Heart left ventricle (tissue), 16 donors: ENCODE measurements at regions not wholly inside any gene's neighbourhood (a gene's known extent, or its start where the extent isn't known, plus 50 kb on each side); places are given as distances from the start of the nearest gene placed in this dataset.

ENCODE experiments used
- ATAC-seq, 4 donors: fragments of 200-7000 bp; cut with Tn5 transposase; one replicate each; pipeline ENCODE4 v1.9.1; 2020 to 2022; ENCODE audit warnings: moderate library complexity in 4 of 4, mild to moderate bottlenecking in 3 of 4, moderate number of reproducible peaks in 1 of 4
- DNase-seq, 5 donors: peaks; one replicate each; pipeline ENCODE4 v3.0.0-alpha.2; 2020
- H3K27ac ChIP-seq, 12 donors: fragments of 200-600 bp; sonication (generic) in 4 of 12; one replicate each; pipeline versions ENCODE4 v1.5.0 to v1.8.0; 2016 to 2022; ENCODE audit warnings: mild to moderate bottlenecking in 2 of 12
- H3K27me3 ChIP-seq, 9 donors: fragments of 200-600 bp; sonication (generic) in 2 of 9; one replicate each; pipeline versions ENCODE4 v1.5.1 to v1.8.0; 2016 to 2022; ENCODE audit warnings: mild to moderate bottlenecking in 3 of 9
- H3K36me3 ChIP-seq, 9 donors: fragments of 200-600 bp; sonication (generic) in 2 of 9; one replicate each; pipeline versions ENCODE4 v1.5.0 to v1.8.0; 2018 to 2022; ENCODE audit warnings: mild to moderate bottlenecking in 2 of 9
- H3K4me1 ChIP-seq, 12 donors: fragments of 200-600 bp; sonication (generic) in 4 of 12; one replicate each; pipeline versions ENCODE4 v1.5.0 to v1.8.0; 2016 to 2022; ENCODE audit warnings: mild to moderate bottlenecking in 3 of 12
- H3K4me3 ChIP-seq, 12 donors: fragments of 200-600 bp; sonication (generic) in 4 of 12; one replicate each; pipeline versions ENCODE4 v1.5.0 to v1.8.0; 2017 to 2022; ENCODE audit warnings: mild to moderate bottlenecking in 9 of 12, moderate library complexity in 4 of 12
- H3K9me3 ChIP-seq, 12 donors: fragments of 200-600 bp; sonication (generic) in 4 of 12; one replicate each; pipeline versions ENCODE4 v1.5.0 to v1.8.0; 2016 to 2022; ENCODE audit warnings: mild to moderate bottlenecking in 1 of 12
- CTCF ChIP-seq, 12 donors: fragments of 200-600 bp; sonication (generic) in 4 of 12; IDR thresholded peaks; one replicate each; pipeline versions ENCODE4 v1.5.0 to v1.8.0; 2018 to 2022; ENCODE audit warnings: antibody characterized with exemption in 12 of 12, mild to moderate bottlenecking in 5 of 12
- POLR2A ChIP-seq, 2 donors: fragments of 450-650 bp; IDR thresholded peaks; one replicate each; pipeline ENCODE4 v1.6.1; 2017; ENCODE audit warnings: antibody characterized with exemption in 2 of 2, mild to moderate bottlenecking in 2 of 2, moderate library complexity in 2 of 2
- WGBS, 4 donors: extraction: QIAGEN DNeasy Blood & Tissue Kit in 2 of 4; methylation state at CpG; one replicate each; pipeline versions ENCODE4 v1.1.5 to v1.1.7; 2013 to 2018; 5-methylcytosine and 5-hydroxymethylcytosine counted together
- intact Hi-C, 10 donors: fragments of 100-400 bp; cut with DNase I; formaldehyde crosslinking; loops; one replicate each; pipeline versions ENCODE4 v1.11.1 to v1.14.2; 2022
- donor health status: ischemic (EF 13 %, LVEDD 7.1; RV severe dilation, severe dysfunction).
- donor health status: healthy with polysubstance abuse.
- donor health status: DM: no; HTN: yes; CAD: no.
- donor health status: DM: no; HTN: no; CAD: no.
- donor health status: ischemic (EF 25% LVEDD 6.9; RV normal size, moderate dysfunction).
- donor health status: ischemic (EF 25% LVEDD 5.7; RV mildly dilated, moderate dysfunction).
- donor health status: healthy.
- donor health status: DM: yes; HTN: yes; CAD: no.
- donor health status: ischemic (EF 35%, LVEDD 5.7; RV mildly dilated, moderate dysfunction).
- donor health status: nonischemic (EF 11% LVEDD 7.7; RV severe dilation, severe dysfunction).
- donor health status: DM: yes; HTN: yes; CAD: no.
- donor health status: PGD.
- donor health status: ischemic (EF 29% LVEDD 5.4; RV normal size, mild dysfunction).
- donor health status: nonischemic (EF 23%, LVEDD 6.1; RV moderate dilation, normal function).

- peaks cover 0 to 2% (median 0%) of the 10 kb centered on the region in 9 donors for H3K27me3 ChIP-seq
- H3K4me1 ChIP-seq = no peaks in the 10 kb centered on the region
- no peak for DNase-seq
- H3K4me3 ChIP-seq = no peak overlapping the region
- H3K9me3 ChIP-seq = no peaks in the 10 kb centered on the region
- H3K36me3 ChIP-seq = no peaks in the 10 kb centered on the region
- TF ChIP-seq CTCF (IDR thresholded peaks at IDR 0.05) = no peak
- no peak for TF ChIP-seq POLR2A (IDR thresholded peaks at IDR 0.05)
- WGBS, 4 donors = 75 to 79% (median 76%) methylated on average over 4 of the region's 4 CpGs
- intact Hi-C loops = no loop called here
- H3K27ac ChIP-seq = no peak overlapping the region
- no peak for ATAC-seq
Observed at GRCh38 chr11:110833033-110833484, 120.8 kb upstream of the ARHGAP20 start.

- Histone ChIP-seq H3K4me1 (no peaks in the 10 kb centered on the region), H3K9me3 (no peaks in the 10 kb centered on the region), H3K27ac (no peak overlapping the region), H3K27me3 (peaks cover 0 to 2% (median 0%) of the 10 kb centered on the region in 9 donors), H3K4me3 (no peak overlapping the region), H3K36me3 (no peaks in the 10 kb centered on the region)
- WGBS, 4 donors = 66 to 78% (median 73%) methylated on average over 2 of the region's 2 CpGs
- ATAC-seq (no peak), DNase-seq (no peak)
- intact Hi-C loops = no loop called here
- no peak for TF ChIP-seq POLR2A (IDR thresholded peaks at IDR 0.05)
- no peak for TF ChIP-seq CTCF (IDR thresholded peaks at IDR 0.05)
Observed at GRCh38 chr11:110832539-110832938, 120.3 kb upstream of the ARHGAP20 start.

GRCh38 chr11:110832080-110832479 is 119.8 kb upstream of the ARHGAP20 start:
- 74 to 80% (median 79%) methylated on average over 2 of the region's 2 CpGs for WGBS, 4 donors
- intact Hi-C loops = no loop called here
- no peak for DNase-seq
- no peak for ATAC-seq
- no peak overlapping the region for H3K27ac ChIP-seq
- H3K4me1 ChIP-seq = no peaks in the 10 kb centered on the region
- no peak for TF ChIP-seq CTCF (IDR thresholded peaks at IDR 0.05)
- no peak for TF ChIP-seq POLR2A (IDR thresholded peaks at IDR 0.05)
- no peaks in the 10 kb centered on the region for H3K36me3 ChIP-seq
- H3K9me3 ChIP-seq = no peaks in the 10 kb centered on the region
- H3K4me3 ChIP-seq = no peak overlapping the region
- H3K27me3 ChIP-seq = peaks cover 0 to 2% (median 0%) of the 10 kb centered on the region in 9 donors

- Histone ChIP-seq H3K4me3 (no peak overlapping the region), H3K9me3 (no peaks in the 10 kb centered on the region), H3K36me3 (no peaks in the 10 kb centered on the region), H3K27me3 (peaks cover 0 to 2% (median 0%) of the 10 kb centered on the region in 9 donors), H3K4me1 (no peaks in the 10 kb centered on the region), H3K27ac (no peak overlapping the region)
- no peak for DNase-seq
- intact Hi-C loops = no loop called here
- TF ChIP-seq POLR2A (IDR thresholded peaks at IDR 0.05) (no peak), CTCF (IDR thresholded peaks at IDR 0.05) (no peak)
- no peak for ATAC-seq
- WGBS, 4 donors = 85 to 89% (median 88%) methylated on average over 5 of the region's 5 CpGs
Observed at GRCh38 chr11:110830747-110831146, 118.5 kb upstream of the ARHGAP20 start.
